Fibroblast of villous mesenchyme (primary cell): ENCODE measurements at regions not wholly inside any gene's neighbourhood (a gene's known extent, or its start where the extent isn't known, plus 50 kb on each side); places are given as distances from the start of the nearest gene placed in this dataset.

ENCODE experiments used
- DNase-seq: peaks from one replicate; pipeline ENCODE4 v3.0.0-alpha.2; 2010; ENCODE audit warnings: low read depth
- H3K4me3 ChIP-seq: 2 replicates; pipeline ENCODE4 v1.5.1; 2011; ENCODE audit warnings: low read depth, mild to moderate bottlenecking, low read length
- TF ChIP-seq, protein P1 (sequence below): IDR thresholded peaks from 2 replicates; pipeline ENCODE4 v1.5.1; 2012; ENCODE audit warnings: low read depth, mild to moderate bottlenecking, low read length; ENCODE audit not compliant: insufficient read depth

DNA sequence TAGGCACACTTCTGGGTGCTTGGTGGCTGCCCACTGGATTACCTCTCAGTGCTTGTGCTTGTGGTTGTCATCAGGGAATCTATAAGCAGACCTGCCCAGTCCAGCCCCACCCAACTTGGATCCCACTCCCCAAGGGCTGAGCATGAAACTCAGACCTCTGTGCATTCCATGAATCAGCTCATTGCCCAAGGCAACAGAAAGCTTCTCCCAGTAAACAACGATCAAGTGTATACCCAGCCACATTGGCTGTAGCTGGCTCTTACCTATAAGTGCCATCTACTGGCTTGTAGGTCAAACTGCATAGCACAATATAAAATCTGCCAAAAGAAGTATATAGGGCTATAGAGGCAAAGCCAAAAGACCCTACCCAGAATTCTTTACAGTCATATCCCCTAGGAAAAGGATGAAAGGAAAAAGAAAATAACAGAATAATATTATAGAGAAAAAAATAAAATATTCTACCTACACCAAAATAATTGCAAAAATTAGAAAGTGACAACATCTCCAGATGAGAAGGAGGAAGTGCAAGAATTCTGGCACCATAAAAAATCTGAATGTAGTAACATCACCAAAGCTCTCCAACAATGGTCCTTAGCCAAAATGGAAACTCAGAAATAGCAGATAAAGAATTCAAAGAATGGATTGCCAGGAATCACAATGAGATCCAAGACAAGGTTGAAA is 321.0 kb upstream of the TRPC7 start:
- H3K4me3 ChIP-seq, result no peak overlapping the region
- peak; percentile 73 for DNase-seq
- TF ChIP-seq, protein P1, sequence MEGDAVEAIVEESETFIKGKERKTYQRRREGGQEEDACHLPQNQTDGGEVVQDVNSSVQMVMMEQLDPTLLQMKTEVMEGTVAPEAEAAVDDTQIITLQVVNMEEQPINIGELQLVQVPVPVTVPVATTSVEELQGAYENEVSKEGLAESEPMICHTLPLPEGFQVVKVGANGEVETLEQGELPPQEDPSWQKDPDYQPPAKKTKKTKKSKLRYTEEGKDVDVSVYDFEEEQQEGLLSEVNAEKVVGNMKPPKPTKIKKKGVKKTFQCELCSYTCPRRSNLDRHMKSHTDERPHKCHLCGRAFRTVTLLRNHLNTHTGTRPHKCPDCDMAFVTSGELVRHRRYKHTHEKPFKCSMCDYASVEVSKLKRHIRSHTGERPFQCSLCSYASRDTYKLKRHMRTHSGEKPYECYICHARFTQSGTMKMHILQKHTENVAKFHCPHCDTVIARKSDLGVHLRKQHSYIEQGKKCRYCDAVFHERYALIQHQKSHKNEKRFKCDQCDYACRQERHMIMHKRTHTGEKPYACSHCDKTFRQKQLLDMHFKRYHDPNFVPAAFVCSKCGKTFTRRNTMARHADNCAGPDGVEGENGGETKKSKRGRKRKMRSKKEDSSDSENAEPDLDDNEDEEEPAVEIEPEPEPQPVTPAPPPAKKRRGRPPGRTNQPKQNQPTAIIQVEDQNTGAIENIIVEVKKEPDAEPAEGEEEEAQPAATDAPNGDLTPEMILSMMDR, result peak; percentile 75

DNA sequence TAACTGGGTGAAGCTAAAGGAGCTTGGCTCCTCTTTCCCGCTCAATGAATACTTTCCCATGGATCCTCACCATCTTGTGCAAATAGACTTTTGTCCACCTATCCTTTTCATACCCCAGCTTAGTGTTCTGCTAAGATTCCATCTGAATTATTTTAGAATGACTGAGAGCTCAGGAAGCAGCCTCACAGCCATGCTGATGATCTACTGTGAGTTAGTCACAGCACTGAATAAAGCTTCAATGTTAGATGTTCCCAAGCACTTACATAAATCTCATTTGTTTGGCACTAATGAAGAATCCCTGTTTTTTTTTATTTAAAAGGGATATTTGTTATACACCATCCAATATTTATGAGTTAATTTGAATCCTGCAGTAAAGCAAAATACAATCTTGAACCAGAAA is 317.6 kb upstream of the TRPC7 start:
- DNase-seq, result no peak
- TF ChIP-seq, protein P1, result no peak

DNA sequence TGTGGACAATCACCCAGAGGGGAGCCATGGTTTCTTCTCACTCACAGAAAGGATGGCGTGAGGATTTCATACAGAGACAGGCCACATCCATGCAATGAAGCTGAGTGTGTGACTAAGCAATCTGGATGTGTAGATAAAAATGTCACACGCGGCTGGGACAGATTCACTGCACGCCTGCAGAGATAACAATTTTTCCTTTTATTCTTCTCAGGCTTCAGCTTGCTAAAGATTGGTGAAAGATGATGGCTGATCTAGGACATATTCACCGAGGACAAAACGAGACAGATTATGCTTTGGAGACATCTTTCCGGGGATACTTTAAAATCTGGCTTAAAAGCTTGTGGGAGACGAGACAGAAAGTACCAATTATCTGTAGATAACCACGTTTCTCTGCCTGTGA is 313.9 kb upstream of the TRPC7 start:
- peak; percentile 11 for DNase-seq
- TF ChIP-seq, protein P1, result no peak
- H3K4me3 ChIP-seq, result no peak overlapping the region

More for the DNA sequence above, 317.6 kb upstream of the TRPC7 start:
- H3K4me3 ChIP-seq, result no peak overlapping the region

DNA sequence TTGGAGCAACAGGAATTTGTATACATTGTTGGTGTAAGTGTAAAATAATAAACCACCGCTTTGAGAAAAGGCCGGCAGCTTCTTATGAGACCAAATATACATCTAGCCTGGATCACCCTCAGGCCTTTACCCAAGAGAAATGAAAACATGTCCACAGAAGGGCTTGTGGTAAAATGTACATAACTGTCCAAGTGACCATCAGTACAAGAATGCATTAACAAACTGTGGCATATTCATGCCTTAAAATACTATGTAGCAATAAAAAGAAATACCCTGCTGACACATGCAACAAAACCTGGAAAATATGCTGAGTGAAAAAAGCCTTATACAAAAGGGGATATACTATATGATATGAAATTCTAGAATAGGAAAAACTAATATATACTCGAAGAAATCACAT is 311.9 kb upstream of the TRPC7 start:
- TF ChIP-seq, protein P1, result no peak
- H3K4me3 ChIP-seq, result no peak overlapping the region
- DNase-seq, result peak; percentile 59

DNA sequence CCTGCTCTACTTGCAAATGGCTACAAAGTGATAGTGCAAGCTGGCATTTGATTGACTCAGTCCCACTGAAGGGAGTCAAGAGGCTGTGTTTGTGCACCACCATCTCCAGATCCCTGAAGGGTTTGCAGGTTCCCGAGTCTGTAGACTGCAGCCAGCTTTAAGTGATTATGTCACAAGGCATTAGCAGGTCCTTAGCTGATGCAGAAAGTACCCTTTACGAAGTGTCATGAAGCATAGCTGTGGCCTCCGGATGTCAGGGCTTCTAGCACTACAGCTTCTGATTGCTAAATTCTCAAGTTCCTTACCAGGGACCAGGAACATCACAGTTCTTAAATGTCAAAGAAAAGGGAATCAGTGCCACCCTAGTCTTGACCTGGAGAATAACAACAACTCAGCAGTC is 311.3 kb upstream of the TRPC7 start:
- TF ChIP-seq, protein P1, result no peak
- H3K4me3 ChIP-seq, result no peak overlapping the region
- no peak for DNase-seq

DNA sequence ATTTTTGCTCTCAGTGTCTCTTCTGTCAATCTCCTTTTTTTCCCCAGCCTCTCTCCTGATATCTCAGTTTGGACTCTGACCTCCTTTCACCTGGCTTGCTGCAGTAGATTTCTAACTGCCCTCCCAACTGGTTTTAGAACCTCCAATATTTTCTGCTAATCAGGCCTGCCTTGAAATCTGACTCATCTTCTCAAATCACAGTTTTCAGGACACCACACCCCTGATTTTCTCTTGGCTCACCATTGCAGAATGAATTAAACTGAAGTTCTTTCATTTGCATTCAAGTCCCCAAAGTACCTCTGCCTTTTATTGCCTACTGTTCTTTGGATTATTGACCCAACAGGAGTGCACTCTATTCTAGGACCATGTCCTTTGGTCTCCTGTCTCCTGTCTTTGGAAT is 310.4 kb upstream of the TRPC7 start:
- TF ChIP-seq, protein P1, result no peak
- no peak overlapping the region for H3K4me3 ChIP-seq
- DNase-seq, result no peak

DNA sequence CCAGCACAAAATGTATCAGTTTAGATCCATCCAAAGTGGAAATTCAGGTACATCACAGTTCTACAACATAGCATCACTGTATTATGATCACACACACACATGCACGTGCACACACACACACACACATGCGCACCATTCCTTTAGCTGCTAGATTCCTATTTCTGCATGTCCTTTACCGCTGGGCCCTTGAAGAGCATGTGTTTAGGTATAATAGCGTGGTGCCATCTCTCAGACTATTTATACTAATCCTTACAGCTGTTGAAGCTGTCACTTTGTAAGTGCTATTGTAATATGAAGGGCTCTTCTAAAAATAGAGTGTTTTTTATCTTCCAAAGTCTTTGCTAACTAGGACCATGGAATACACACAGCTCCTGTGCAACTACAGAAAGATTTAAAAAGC is 308.8 kb upstream of the TRPC7 start:
- TF ChIP-seq, protein P1, result no peak
- no peak overlapping the region for H3K4me3 ChIP-seq
- DNase-seq, result no peak
